ENCODE measurements at regions not wholly inside any gene's neighbourhood (a gene's known extent, or its start where the extent isn't known, plus 50 kb on each side); places are given as distances from the start of the nearest gene placed in this dataset.

DNA sequence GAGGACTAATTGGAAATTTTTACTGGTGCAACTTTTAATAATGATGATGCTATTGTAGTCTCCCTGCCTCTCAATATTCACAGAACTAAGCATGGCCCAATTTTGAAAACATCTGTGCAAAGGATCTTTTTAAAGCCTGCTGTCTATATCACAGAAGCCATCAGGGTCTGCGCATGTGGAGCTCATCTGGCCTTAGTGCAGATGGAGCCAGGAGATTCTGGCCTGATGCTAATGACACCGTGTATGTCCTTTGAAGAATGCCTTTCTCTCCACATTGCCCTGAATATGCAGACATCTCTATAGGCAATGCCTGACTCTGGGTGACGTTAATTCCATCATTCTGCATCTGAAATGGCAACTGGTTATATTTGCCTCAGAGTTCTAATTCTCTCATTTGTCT, 1205.9 kb downstream of the AACS start:
- TF ChIP-seq POLR2A (IDR thresholded peaks at IDR 0.05), result no peak
- TF ChIP-seq, protein P1, sequence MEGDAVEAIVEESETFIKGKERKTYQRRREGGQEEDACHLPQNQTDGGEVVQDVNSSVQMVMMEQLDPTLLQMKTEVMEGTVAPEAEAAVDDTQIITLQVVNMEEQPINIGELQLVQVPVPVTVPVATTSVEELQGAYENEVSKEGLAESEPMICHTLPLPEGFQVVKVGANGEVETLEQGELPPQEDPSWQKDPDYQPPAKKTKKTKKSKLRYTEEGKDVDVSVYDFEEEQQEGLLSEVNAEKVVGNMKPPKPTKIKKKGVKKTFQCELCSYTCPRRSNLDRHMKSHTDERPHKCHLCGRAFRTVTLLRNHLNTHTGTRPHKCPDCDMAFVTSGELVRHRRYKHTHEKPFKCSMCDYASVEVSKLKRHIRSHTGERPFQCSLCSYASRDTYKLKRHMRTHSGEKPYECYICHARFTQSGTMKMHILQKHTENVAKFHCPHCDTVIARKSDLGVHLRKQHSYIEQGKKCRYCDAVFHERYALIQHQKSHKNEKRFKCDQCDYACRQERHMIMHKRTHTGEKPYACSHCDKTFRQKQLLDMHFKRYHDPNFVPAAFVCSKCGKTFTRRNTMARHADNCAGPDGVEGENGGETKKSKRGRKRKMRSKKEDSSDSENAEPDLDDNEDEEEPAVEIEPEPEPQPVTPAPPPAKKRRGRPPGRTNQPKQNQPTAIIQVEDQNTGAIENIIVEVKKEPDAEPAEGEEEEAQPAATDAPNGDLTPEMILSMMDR (IDR thresholded peaks at IDR 0.05), result no peak

Data from heart left ventricle (tissue), 13 donors.